HG03175 (cell line): ENCODE measurements at regions not wholly inside any gene's neighbourhood (a gene's known extent, or its start where the extent isn't known, plus 50 kb on each side); places are given as distances from the start of the nearest gene placed in this dataset.
A peak's percentile ranks its signal among the peaks of the same experiment; 100 is the strongest.

Source experiments
- ATAC-seq: cut with Tn5 transposase; IDR thresholded peaks from one replicate; pipeline ENCODE4 v1.9.1; 2021; ENCODE audit warnings: mild to moderate bottlenecking, moderate library complexity; ENCODE audit not compliant: unreplicated experiment

- ATAC-seq: no peak
Observed at GRCh38 chr3:72153477-72154314, 368.7 kb upstream of the PROK2 start.

- no peak for ATAC-seq
Observed at GRCh38 chr3:72152551-72153476, 367.9 kb upstream of the PROK2 start.

- no peak for ATAC-seq
Observed at GRCh38 chr3:72151465-72152238, 366.7 kb upstream of the PROK2 start.

- no peak for ATAC-seq
Observed at GRCh38 chr3:72150634-72151412, 365.9 kb upstream of the PROK2 start.

GRCh38 chr3:72149645-72150300, 364.8 kb upstream of the PROK2 start:
- ATAC-seq: no peak

- no peak for ATAC-seq
Observed at GRCh38 chr3:72147600-72147999, 362.7 kb upstream of the PROK2 start.

GRCh38 chr3:72145506-72146380, 360.8 kb upstream of the PROK2 start:
- no peak for ATAC-seq

- peak; percentile 57 for ATAC-seq
Observed at GRCh38 chr3:72144773-72145505, 360.0 kb upstream of the PROK2 start.

GRCh38 chr3:72143966-72144717, 359.2 kb upstream of the PROK2 start:
- ATAC-seq: no peak

- ATAC-seq: no peak
Observed at GRCh38 chr3:72143322-72143721, 358.4 kb upstream of the PROK2 start.

GRCh38 chr3:72142028-72142427, 357.1 kb upstream of the PROK2 start:
- no peak for ATAC-seq

GRCh38 chr3:72141264-72141663, 356.3 kb upstream of the PROK2 start:
- no peak for ATAC-seq

GRCh38 chr3:72139316-72139715, 354.4 kb upstream of the PROK2 start:
- no peak for ATAC-seq

GRCh38 chr3:72137865-72138861, 353.2 kb upstream of the PROK2 start:
- no peak for ATAC-seq

GRCh38 chr3:72135636-72136035, 350.7 kb upstream of the PROK2 start:
- no peak for ATAC-seq

GRCh38 chr3:72134989-72135451, 350.1 kb upstream of the PROK2 start:
- ATAC-seq: no peak
